ENCODE measurements at regions not wholly inside any gene's neighbourhood (a gene's known extent, or its start where the extent isn't known, plus 50 kb on each side); places are given as distances from the start of the nearest gene placed in this dataset.

DNA sequence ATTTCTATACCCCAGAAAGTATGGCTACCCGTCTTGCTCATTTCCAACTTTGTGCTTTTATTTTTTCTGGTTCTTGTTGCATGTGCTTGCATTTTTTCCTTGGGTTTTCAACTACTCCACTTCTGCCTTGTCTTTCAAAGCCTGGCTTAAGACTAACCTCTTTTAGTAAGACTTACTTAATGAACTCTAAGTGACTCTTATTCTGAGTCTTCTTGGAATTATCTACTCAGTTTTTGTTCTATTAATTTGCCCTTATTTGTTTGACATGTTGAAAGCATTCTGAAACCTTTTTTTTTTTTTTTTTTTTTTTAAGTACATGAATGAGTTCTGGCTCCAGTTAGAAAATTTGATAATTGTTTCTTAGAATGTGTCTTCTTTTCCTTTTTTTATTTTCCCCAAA, 74.8 kb downstream of the SLIT2 start:
- H3K4me1 ChIP-seq (ENCODE audit: control insufficient read depth in 2 of 2, insufficient read depth in 2 of 2, low read length in 1 of 2), result no peaks in the 10 kb centered on the region
- H3K27me3 ChIP-seq (ENCODE audit: control insufficient read depth in 1 of 2, insufficient read depth in 2 of 2, low read length in 2 of 2), result no peaks in the 10 kb centered on the region
- WGBS, 2 donors, result 72 to 83% methylated on average over 1 of the region's 1 CpG
- H3K27ac ChIP-seq (ENCODE audit: low read depth in 2 of 2, low read length in 1 of 2), result no peak overlapping the region
- H3K4me3 ChIP-seq (ENCODE audit: low read depth in 1 of 2, low read length in 2 of 2), result no peak overlapping the region
- H3K9me3 ChIP-seq (ENCODE audit: control insufficient read depth in 2 of 2, insufficient read depth in 1 of 2, low read depth in 1 of 2, low read length in 1 of 2), result no peaks in the 10 kb centered on the region
- no peaks in the 10 kb centered on the region for H3K36me3 ChIP-seq (ENCODE audit: control insufficient read depth in 2 of 2, insufficient read depth in 2 of 2, low read length in 1 of 2)

DNA sequence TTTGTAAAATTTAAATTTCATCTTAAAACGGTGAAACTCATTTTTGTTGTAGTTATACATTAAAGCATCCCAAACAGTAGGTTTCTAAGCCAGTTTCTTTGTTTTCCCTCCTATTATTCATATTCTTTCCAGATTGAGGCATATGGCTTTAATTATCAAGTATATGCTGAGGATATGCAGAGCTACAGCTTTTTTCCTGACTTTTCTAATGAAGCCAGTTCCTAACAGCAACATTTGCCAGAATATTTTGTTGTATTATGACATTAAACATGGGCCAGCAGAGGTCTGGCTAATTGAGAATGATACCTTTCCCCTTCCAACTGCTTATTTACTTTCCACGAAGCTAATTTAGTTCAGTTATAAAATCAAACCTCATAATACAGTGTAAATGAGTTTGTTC, 75.3 kb downstream of the SLIT2 start:
- 69% methylated on average over 2 of the region's 2 CpGs for WGBS, 2 donors
- H3K27me3 ChIP-seq (ENCODE audit: control insufficient read depth in 1 of 2, insufficient read depth in 2 of 2, low read length in 2 of 2), result no peaks in the 10 kb centered on the region
- H3K27ac ChIP-seq (ENCODE audit: low read depth in 2 of 2, low read length in 1 of 2), result no peak overlapping the region
- no peaks in the 10 kb centered on the region for H3K36me3 ChIP-seq (ENCODE audit: control insufficient read depth in 2 of 2, insufficient read depth in 2 of 2, low read length in 1 of 2)
- H3K9me3 ChIP-seq (ENCODE audit: control insufficient read depth in 2 of 2, insufficient read depth in 1 of 2, low read depth in 1 of 2, low read length in 1 of 2), result no peaks in the 10 kb centered on the region
- H3K4me1 ChIP-seq (ENCODE audit: control insufficient read depth in 2 of 2, insufficient read depth in 2 of 2, low read length in 1 of 2), result no peaks in the 10 kb centered on the region
- H3K4me3 ChIP-seq (ENCODE audit: low read depth in 1 of 2, low read length in 2 of 2), result no peak overlapping the region

DNA sequence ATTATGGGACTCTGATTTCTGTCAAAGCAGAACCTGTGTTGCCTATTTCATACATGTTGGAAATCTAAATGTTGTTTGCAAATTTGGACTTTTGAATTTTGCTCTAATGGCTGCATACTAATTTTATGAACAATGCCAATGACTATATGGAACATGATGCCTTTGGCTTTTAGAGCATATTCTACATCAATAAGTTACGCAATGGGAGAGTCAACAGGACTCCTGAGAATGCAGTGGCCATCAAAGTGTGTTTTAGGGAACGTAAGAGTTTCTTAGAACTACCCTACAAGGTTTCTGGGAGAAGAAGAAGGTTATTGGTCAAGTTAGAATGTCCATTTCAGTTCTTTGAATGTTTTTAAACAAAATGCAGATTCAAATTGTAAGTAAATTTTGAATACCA, 76.1 kb downstream of the SLIT2 start:
- Histone ChIP-seq H3K27ac (ENCODE audit: low read depth in 2 of 2, low read length in 1 of 2) (no peak overlapping the region), H3K27me3 (ENCODE audit: control insufficient read depth in 1 of 2, insufficient read depth in 2 of 2, low read length in 2 of 2) (no peaks in the 10 kb centered on the region), H3K4me1 (ENCODE audit: control insufficient read depth in 2 of 2, insufficient read depth in 2 of 2, low read length in 1 of 2) (no peaks in the 10 kb centered on the region), H3K36me3 (ENCODE audit: control insufficient read depth in 2 of 2, insufficient read depth in 2 of 2, low read length in 1 of 2) (no peaks in the 10 kb centered on the region), H3K4me3 (ENCODE audit: low read depth in 1 of 2, low read length in 2 of 2) (no peak overlapping the region), H3K9me3 (ENCODE audit: control insufficient read depth in 2 of 2, insufficient read depth in 1 of 2, low read depth in 1 of 2, low read length in 1 of 2) (no peaks in the 10 kb centered on the region)
- 83 to 88% methylated on average over 2 of the region's 2 CpGs for WGBS, 2 donors

- no peak overlapping the region for H3K27ac ChIP-seq (ENCODE audit: low read depth in 2 of 2, low read length in 1 of 2)
- no peaks in the 10 kb centered on the region for H3K36me3 ChIP-seq (ENCODE audit: control insufficient read depth in 2 of 2, insufficient read depth in 2 of 2, low read length in 1 of 2)
- H3K4me3 ChIP-seq (ENCODE audit: low read depth in 1 of 2, low read length in 2 of 2), result no peak overlapping the region
- no peaks in the 10 kb centered on the region for H3K27me3 ChIP-seq (ENCODE audit: control insufficient read depth in 1 of 2, insufficient read depth in 2 of 2, low read length in 2 of 2)
- H3K9me3 ChIP-seq (ENCODE audit: control insufficient read depth in 2 of 2, insufficient read depth in 1 of 2, low read depth in 1 of 2, low read length in 1 of 2), result no peaks in the 10 kb centered on the region
- WGBS, 2 donors, result 78 to 82% methylated on average over 1 of the region's 1 CpG
- H3K4me1 ChIP-seq (ENCODE audit: control insufficient read depth in 2 of 2, insufficient read depth in 2 of 2, low read length in 1 of 2), result no peaks in the 10 kb centered on the region
Measured at GRCh38 chr4:20331642-20332041, 79.9 kb downstream of the SLIT2 start.

DNA sequence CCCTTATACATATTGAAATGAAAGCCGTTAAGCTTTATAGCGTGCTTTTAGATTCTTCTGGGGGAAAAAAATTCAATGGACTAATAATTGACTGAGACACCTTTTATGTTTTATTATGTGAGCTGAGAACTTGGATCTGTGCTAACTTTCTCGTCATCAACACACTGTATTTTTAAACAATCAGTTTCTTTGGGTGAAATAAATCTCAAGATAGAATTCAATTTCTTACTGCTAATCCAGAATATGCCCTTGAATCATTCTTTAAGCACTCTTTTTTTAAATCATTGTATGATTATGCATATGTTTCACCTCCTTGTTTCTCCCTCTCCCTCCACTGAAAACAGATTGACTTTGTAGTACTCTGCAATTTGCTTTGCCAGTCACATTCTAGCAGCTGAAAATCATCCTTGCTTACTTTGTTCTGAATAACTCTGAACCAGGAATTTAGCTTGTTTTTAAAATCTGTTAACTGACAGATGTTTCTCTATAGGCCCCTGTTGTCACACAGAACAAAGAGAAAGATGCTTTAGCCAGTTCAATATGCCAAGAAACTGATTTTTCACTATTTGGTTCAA, 81.5 kb downstream of the SLIT2 start:
- Histone ChIP-seq H3K4me1 (ENCODE audit: control insufficient read depth in 2 of 2, insufficient read depth in 2 of 2, low read length in 1 of 2) (no peaks in the 10 kb centered on the region), H3K27ac (ENCODE audit: low read depth in 2 of 2, low read length in 1 of 2) (no peak overlapping the region), H3K27me3 (ENCODE audit: control insufficient read depth in 1 of 2, insufficient read depth in 2 of 2, low read length in 2 of 2) (no peaks in the 10 kb centered on the region), H3K4me3 (ENCODE audit: low read depth in 1 of 2, low read length in 2 of 2) (no peak overlapping the region), H3K36me3 (ENCODE audit: control insufficient read depth in 2 of 2, insufficient read depth in 2 of 2, low read length in 1 of 2) (no peaks in the 10 kb centered on the region), H3K9me3 (ENCODE audit: control insufficient read depth in 2 of 2, insufficient read depth in 1 of 2, low read depth in 1 of 2, low read length in 1 of 2) (no peaks in the 10 kb centered on the region)
- 78 to 79% methylated on average over 3 of the region's 3 CpGs for WGBS, 2 donors

GRCh38 chr4:20337261-20337664, 85.6 kb downstream of the SLIT2 start:
- no peaks in the 10 kb centered on the region for H3K27me3 ChIP-seq (ENCODE audit: control insufficient read depth in 1 of 2, insufficient read depth in 2 of 2, low read length in 2 of 2)
- 62 to 63% methylated on average over 1 of the region's 1 CpG for WGBS, 2 donors

DNA sequence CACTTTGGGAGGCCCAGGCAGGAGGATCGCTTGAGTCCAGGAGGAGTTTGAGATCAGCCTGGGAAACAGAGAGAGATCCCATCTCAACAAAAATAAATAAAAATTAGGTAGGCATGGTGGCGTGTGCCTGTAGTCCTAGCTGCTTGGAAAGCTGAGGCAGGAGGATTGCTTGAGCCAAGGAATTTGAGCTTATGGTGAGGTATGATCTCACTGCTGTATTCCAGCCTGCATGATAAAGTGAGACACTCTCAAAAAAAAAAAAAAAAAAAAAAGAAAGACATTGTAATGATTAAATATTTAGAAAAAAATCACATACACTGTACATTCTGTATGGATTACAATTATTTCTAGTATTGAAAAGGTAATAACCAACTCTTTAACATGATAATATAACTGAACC, 87.1 kb downstream of the SLIT2 start:
- 90 to 93% methylated on average over 2 of the region's 2 CpGs for WGBS, 2 donors
- Histone ChIP-seq H3K4me1 (ENCODE audit: control insufficient read depth in 2 of 2, insufficient read depth in 2 of 2, low read length in 1 of 2) (no peaks in the 10 kb centered on the region), H3K27ac (ENCODE audit: low read depth in 2 of 2, low read length in 1 of 2) (no peak overlapping the region)

More at GRCh38 chr4:20337261-20337664, 85.6 kb downstream of the SLIT2 start:
- no peaks in the 10 kb centered on the region for H3K4me1 ChIP-seq (ENCODE audit: control insufficient read depth in 2 of 2, insufficient read depth in 2 of 2, low read length in 1 of 2)
- H3K36me3 ChIP-seq (ENCODE audit: control insufficient read depth in 2 of 2, insufficient read depth in 2 of 2, low read length in 1 of 2), result no peaks in the 10 kb centered on the region
- H3K4me3 ChIP-seq (ENCODE audit: low read depth in 1 of 2, low read length in 2 of 2), result no peak overlapping the region
- H3K27ac ChIP-seq (ENCODE audit: low read depth in 2 of 2, low read length in 1 of 2), result no peak overlapping the region
- H3K9me3 ChIP-seq (ENCODE audit: control insufficient read depth in 2 of 2, insufficient read depth in 1 of 2, low read depth in 1 of 2, low read length in 1 of 2), result no peaks in the 10 kb centered on the region

DNA sequence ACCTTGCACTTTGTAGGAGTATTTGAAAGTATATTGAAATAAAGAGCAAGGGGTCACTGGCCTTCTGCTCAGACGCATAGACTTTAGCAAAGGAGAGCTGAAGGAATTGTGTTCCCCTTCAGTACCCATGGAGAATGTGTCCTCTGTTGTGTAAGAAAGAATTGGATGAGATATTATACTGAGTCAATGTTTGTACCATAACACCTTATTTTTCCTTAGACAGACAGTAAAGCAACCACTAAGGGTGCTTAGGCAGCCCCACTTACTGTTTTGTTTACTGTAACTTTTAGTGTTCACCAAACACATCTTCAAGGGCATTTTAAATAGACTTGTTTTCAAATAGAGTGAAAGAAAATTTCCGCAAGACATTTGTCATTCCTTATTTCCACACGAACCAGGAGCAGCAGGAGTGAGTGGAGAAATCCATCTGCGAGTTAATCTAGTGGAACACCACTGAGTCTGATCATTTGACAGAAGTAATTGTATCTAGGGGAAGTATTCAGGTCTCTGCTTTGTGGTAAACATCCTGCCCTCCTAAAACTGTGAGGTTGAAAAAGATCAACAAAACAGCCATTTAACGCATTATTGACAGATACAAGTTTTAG, 89.5 kb downstream of the SLIT2 start:
- Histone ChIP-seq H3K9me3 (ENCODE audit: control insufficient read depth in 2 of 2, insufficient read depth in 1 of 2, low read depth in 1 of 2, low read length in 1 of 2) (no peaks in the 10 kb centered on the region), H3K4me1 (ENCODE audit: control insufficient read depth in 2 of 2, insufficient read depth in 2 of 2, low read length in 1 of 2) (no peaks in the 10 kb centered on the region), H3K27me3 (ENCODE audit: control insufficient read depth in 1 of 2, insufficient read depth in 2 of 2, low read length in 2 of 2) (no peaks in the 10 kb centered on the region), H3K27ac (ENCODE audit: low read depth in 2 of 2, low read length in 1 of 2) (no peak overlapping the region), H3K36me3 (ENCODE audit: control insufficient read depth in 2 of 2, insufficient read depth in 2 of 2, low read length in 1 of 2) (no peaks in the 10 kb centered on the region), H3K4me3 (ENCODE audit: low read depth in 1 of 2, low read length in 2 of 2) (no peak overlapping the region)
- WGBS, 2 donors, result 79 to 83% methylated on average over 5 of the region's 5 CpGs

More for the DNA sequence above, 87.1 kb downstream of the SLIT2 start:
- no peaks in the 10 kb centered on the region for H3K9me3 ChIP-seq (ENCODE audit: control insufficient read depth in 2 of 2, insufficient read depth in 1 of 2, low read depth in 1 of 2, low read length in 1 of 2)
- no peaks in the 10 kb centered on the region for H3K36me3 ChIP-seq (ENCODE audit: control insufficient read depth in 2 of 2, insufficient read depth in 2 of 2, low read length in 1 of 2)
- H3K27me3 ChIP-seq (ENCODE audit: control insufficient read depth in 1 of 2, insufficient read depth in 2 of 2, low read length in 2 of 2), result no peaks in the 10 kb centered on the region
- H3K4me3 ChIP-seq (ENCODE audit: low read depth in 1 of 2, low read length in 2 of 2), result no peak overlapping the region

GRCh38 chr4:20347531-20347930, 95.8 kb downstream of the SLIT2 start:
- H3K27ac ChIP-seq (ENCODE audit: low read depth in 2 of 2, low read length in 1 of 2), result no peak overlapping the region
- H3K27me3 ChIP-seq (ENCODE audit: control insufficient read depth in 1 of 2, insufficient read depth in 2 of 2, low read length in 2 of 2), result no peaks in the 10 kb centered on the region
- H3K36me3 ChIP-seq (ENCODE audit: control insufficient read depth in 2 of 2, insufficient read depth in 2 of 2, low read length in 1 of 2), result no peaks in the 10 kb centered on the region
- no peak overlapping the region for H3K4me3 ChIP-seq (ENCODE audit: low read depth in 1 of 2, low read length in 2 of 2)
- 84 to 85% methylated on average over 2 of the region's 2 CpGs for WGBS, 2 donors
- no peaks in the 10 kb centered on the region for H3K9me3 ChIP-seq (ENCODE audit: control insufficient read depth in 2 of 2, insufficient read depth in 1 of 2, low read depth in 1 of 2, low read length in 1 of 2)
- no peaks in the 10 kb centered on the region for H3K4me1 ChIP-seq (ENCODE audit: control insufficient read depth in 2 of 2, insufficient read depth in 2 of 2, low read length in 1 of 2)

- Histone ChIP-seq H3K4me3 (ENCODE audit: low read depth in 1 of 2, low read length in 2 of 2) (no peak overlapping the region), H3K27me3 (ENCODE audit: control insufficient read depth in 1 of 2, insufficient read depth in 2 of 2, low read length in 2 of 2) (no peaks in the 10 kb centered on the region), H3K27ac (ENCODE audit: low read depth in 2 of 2, low read length in 1 of 2) (no peak overlapping the region), H3K36me3 (ENCODE audit: control insufficient read depth in 2 of 2, insufficient read depth in 2 of 2, low read length in 1 of 2) (no peaks in the 10 kb centered on the region), H3K4me1 (ENCODE audit: control insufficient read depth in 2 of 2, insufficient read depth in 2 of 2, low read length in 1 of 2) (no peaks in the 10 kb centered on the region), H3K9me3 (ENCODE audit: control insufficient read depth in 2 of 2, insufficient read depth in 1 of 2, low read depth in 1 of 2, low read length in 1 of 2) (no peaks in the 10 kb centered on the region)
- 46 to 51% methylated on average over 6 of the region's 6 CpGs for WGBS, 2 donors
Measured at GRCh38 chr4:20348411-20348810, 96.7 kb downstream of the SLIT2 start.
